Calu3 (cell line): ENCODE measurements at regions not wholly inside any gene's neighbourhood (a gene's known extent, or its start where the extent isn't known, plus 50 kb on each side); places are given as distances from the start of the nearest gene placed in this dataset.

Source experiments
- BruUV-seq: library from RNA; stranded (reverse); fragments of 400-500 nt; replicated peaks from 2 replicates; lab custom pipeline; 2021; lab: Mats Ljungman, UMichigan
- CTCF ChIA-PET: fragments of 300-600 bp; sonication (Branson Sonifier 250); formaldehyde crosslinking; loops from one replicate; lab custom pipeline; 2022; ENCODE audit warnings: antibody characterized with exemption; lab: Charles Lee
- DNase-seq: peaks from one replicate; pipeline ENCODE4 v3.0.0; 2022
- H3K27ac Mint-ChIP-seq: one replicate; pipeline ENCODE4 v1.8.0; 2022; ENCODE audit warnings: mixed read lengths; ENCODE audit not compliant: unreplicated experiment
- H3K27me3 Mint-ChIP-seq: one replicate; pipeline ENCODE4 v1.8.0; 2022; ENCODE audit warnings: mixed read lengths; ENCODE audit not compliant: unreplicated experiment
- H3K36me3 Mint-ChIP-seq: one replicate; pipeline ENCODE4 v1.8.0; 2022; ENCODE audit warnings: mild to moderate bottlenecking, moderate library complexity, mixed read lengths; ENCODE audit not compliant: insufficient read depth, unreplicated experiment
- H3K4me1 Mint-ChIP-seq: one replicate; pipeline ENCODE4 v1.8.0; 2022; ENCODE audit warnings: mild to moderate bottlenecking, low read depth, mixed read lengths; ENCODE audit not compliant: unreplicated experiment
- H3K4me3 Mint-ChIP-seq: one replicate; pipeline ENCODE4 v1.8.0; 2022; ENCODE audit warnings: mild to moderate bottlenecking, low read depth, moderate library complexity, mixed read lengths; ENCODE audit not compliant: unreplicated experiment
- H3K9me3 Mint-ChIP-seq: one replicate; pipeline ENCODE4 v1.8.0; 2022; ENCODE audit warnings: low read depth, mixed read lengths; ENCODE audit not compliant: unreplicated experiment
- CTCF ChIP-seq: fragments of 200-600 bp; IDR thresholded peaks from one replicate; pipeline ENCODE4 v1.8.0; 2022; ENCODE audit warnings: antibody characterized with exemption; ENCODE audit not compliant: unreplicated experiment
- intact Hi-C: fragments of 100-400 bp; cut with micrococcal nuclease; formaldehyde crosslinking; loops from one replicate; pipeline ENCODE4 v1.10.0; 2022; ENCODE audit not compliant: unreplicated experiment

GRCh38 chr6:92559003-92559402 lies 860.4 kb downstream of the EPHA7 start:
- Mint-ChIP-seq H3K36me3 (no peaks in the 10 kb centered on the region), H3K27me3 (no peaks in the 10 kb centered on the region), H3K9me3 (peaks cover 4% of the 10 kb centered on the region), H3K4me1 (no peaks in the 10 kb centered on the region), H3K27ac (no peak overlapping the region), H3K4me3 (no peak overlapping the region)
- TF ChIP-seq CTCF = no peak
- CTCF ChIA-PET = no interaction called here
- no peak for DNase-seq
- intact Hi-C loops = no loop called here
- BruUV-seq = no TSS peak

- peaks cover 11% of the 10 kb centered on the region for H3K9me3 Mint-ChIP-seq
- H3K27ac Mint-ChIP-seq = no peak overlapping the region
- intact Hi-C loops = no loop called here
- CTCF ChIA-PET = no interaction called here
- no TSS peak for BruUV-seq
- no peak for TF ChIP-seq CTCF
- no peaks in the 10 kb centered on the region for H3K27me3 Mint-ChIP-seq
- no peak overlapping the region for H3K4me3 Mint-ChIP-seq
- no peaks in the 10 kb centered on the region for H3K4me1 Mint-ChIP-seq
- H3K36me3 Mint-ChIP-seq = no peaks in the 10 kb centered on the region
- no peak for DNase-seq
Measured at GRCh38 chr6:92550501-92550900, 868.9 kb downstream of the EPHA7 start.

- Mint-ChIP-seq H3K9me3 (peaks cover 14% of the 10 kb centered on the region), H3K36me3 (no peaks in the 10 kb centered on the region), H3K27ac (no peak overlapping the region), H3K4me3 (no peak overlapping the region), H3K27me3 (no peaks in the 10 kb centered on the region), H3K4me1 (no peaks in the 10 kb centered on the region)
- BruUV-seq = no TSS peak
- TF ChIP-seq CTCF = no peak
- DNase-seq = no peak
- intact Hi-C loops = no loop called here
- CTCF ChIA-PET = no interaction called here
Measured at GRCh38 chr6:92545861-92546260, 873.5 kb downstream of the EPHA7 start.

- H3K27me3 Mint-ChIP-seq = no peaks in the 10 kb centered on the region
- peaks cover 6% of the 10 kb centered on the region for H3K9me3 Mint-ChIP-seq
- intact Hi-C loops = no loop called here
- H3K36me3 Mint-ChIP-seq = no peaks in the 10 kb centered on the region
- no peak for DNase-seq
- H3K4me1 Mint-ChIP-seq = no peaks in the 10 kb centered on the region
- BruUV-seq = no TSS peak
- CTCF ChIA-PET = no interaction called here
- no peak overlapping the region for H3K4me3 Mint-ChIP-seq
- H3K27ac Mint-ChIP-seq = no peak overlapping the region
- no peak for TF ChIP-seq CTCF
Measured at GRCh38 chr6:92541448-92542060, 877.8 kb downstream of the EPHA7 start.
